ENCODE measurements at regions not wholly inside any gene's neighbourhood (a gene's known extent, or its start where the extent isn't known, plus 50 kb on each side); places are given as distances from the start of the nearest gene placed in this dataset.
A peak's percentile ranks its signal among the peaks of the same experiment; 100 is the strongest.

GRCh38 chr18:24677011-24677410 lies 216.6 kb downstream of the HRH4 start:
- no peak for DNase-seq

- no peak for DNase-seq
These were observed 217.7 kb downstream of the HRH4 start for GRCh38 chr18:24678107-24678506.

GRCh38 chr18:24678626-24679025 lies 218.2 kb downstream of the HRH4 start:
- no peak for DNase-seq

- DNase-seq = no peak
These were observed 218.6 kb downstream of the HRH4 start for GRCh38 chr18:24679062-24679461.

GRCh38 chr18:24683925-24684324 lies 223.5 kb downstream of the HRH4 start:
- DNase-seq = no peak

- no peak for DNase-seq
These were observed 225.0 kb downstream of the HRH4 start for GRCh38 chr18:24685254-24685959.

GRCh38 chr18:24695168-24695567 lies 234.7 kb downstream of the HRH4 start:
- no peak for DNase-seq

GRCh38 chr18:24702001-24702515 lies 241.6 kb downstream of the HRH4 start:
- no peak for DNase-seq

- DNase-seq = no peak
These were observed 242.9 kb downstream of the HRH4 start for GRCh38 chr18:24703316-24703715.

GRCh38 chr18:24704946-24705630 lies 244.7 kb downstream of the HRH4 start:
- no peak for DNase-seq

- no peak for DNase-seq
These were observed 250.0 kb downstream of the HRH4 start for GRCh38 chr18:24710474-24710873.

- DNase-seq = no peak
These were observed 259.4 kb downstream of the HRH4 start for GRCh38 chr18:24719791-24720190.

- DNase-seq = no peak
These were observed 261.0 kb downstream of the HRH4 start for GRCh38 chr18:24721388-24721787.

- no peak for DNase-seq
These were observed 265.4 kb downstream of the HRH4 start for GRCh38 chr18:24725644-24726415.

- DNase-seq = peak; percentile 49
These were observed 266.5 kb downstream of the HRH4 start for GRCh38 chr18:24726727-24727492.

- DNase-seq = no peak
These were observed 267.2 kb downstream of the HRH4 start for GRCh38 chr18:24727685-24728084.

- DNase-seq = no peak
These were observed 270.7 kb downstream of the HRH4 start for GRCh38 chr18:24731158-24731557.

- DNase-seq = no peak
These were observed 271.5 kb downstream of the HRH4 start for GRCh38 chr18:24731981-24732380.

- no peak for DNase-seq
These were observed 273.6 kb downstream of the HRH4 start for GRCh38 chr18:24734058-24734457.

- no peak for DNase-seq
These were observed 275.3 kb downstream of the HRH4 start for GRCh38 chr18:24735624-24736231.

- DNase-seq = no peak
These were observed 276.4 kb downstream of the HRH4 start for GRCh38 chr18:24736662-24737330.

- no peak for DNase-seq
These were observed 280.4 kb downstream of the HRH4 start for GRCh38 chr18:24740829-24741228.
